Lung (tissue), 11 donors: ENCODE measurements at regions not wholly inside any gene's neighbourhood (a gene's known extent, or its start where the extent isn't known, plus 50 kb on each side); places are given as distances from the start of the nearest gene placed in this dataset.

Source experiments
- ATAC-seq: fragments of 200-7000 bp; cut with Tn5 transposase; one replicate; pipeline ENCODE4 v1.9.1; 2020; ENCODE audit warnings: moderate number of reproducible peaks; ENCODE audit not compliant: insufficient read depth, low FRiP score
- DNase-seq, 3 donors: peaks; one replicate each; pipeline ENCODE4 v3.0.0-alpha.2; 2013 to 2017
- H3K27ac ChIP-seq, 2 donors: one replicate each; pipeline ENCODE4 v1.5.1; 2013; ENCODE audit warnings: mild to moderate bottlenecking in 2 of 2, moderate library complexity in 2 of 2, control low read depth in 1 of 2, inconsistent platforms in 1 of 2, low read depth in 1 of 2, low read length in 1 of 2
- H3K27me3 ChIP-seq, 3 donors: one replicate each; pipeline ENCODE4 v1.5.1; 2013; ENCODE audit warnings: low read length in 2 of 3; ENCODE audit not compliant: control insufficient read depth in 3 of 3, insufficient read depth in 3 of 3
- H3K36me3 ChIP-seq, 4 donors: one replicate each; pipeline ENCODE4 v1.5.1; 2013; ENCODE audit warnings: low read length in 4 of 4, mild to moderate bottlenecking in 1 of 4, moderate library complexity in 1 of 4; ENCODE audit not compliant: control insufficient read depth in 4 of 4, insufficient read depth in 4 of 4
- H3K4me1 ChIP-seq, 5 donors: one replicate each; pipeline ENCODE4 v1.5.1; 2013; ENCODE audit warnings: low read length in 5 of 5, mild to moderate bottlenecking in 2 of 5, moderate library complexity in 1 of 5; ENCODE audit not compliant: control insufficient read depth in 5 of 5, insufficient read depth in 5 of 5
- H3K4me3 ChIP-seq: one replicate; pipeline ENCODE4 v1.5.1; 2013; ENCODE audit warnings: mild to moderate bottlenecking, control low read depth, moderate library complexity
- H3K9ac ChIP-seq, 2 donors: one replicate each; pipeline ENCODE4 v1.5.1; 2013; ENCODE audit warnings: low read length in 2 of 2, control low read depth in 1 of 2; ENCODE audit not compliant: insufficient read depth in 1 of 2
- H3K9me3 ChIP-seq, 4 donors: one replicate each; pipeline ENCODE4 v1.5.1; 2013; ENCODE audit warnings: low read length in 3 of 4, mild to moderate bottlenecking in 1 of 4, moderate library complexity in 1 of 4; ENCODE audit not compliant: control insufficient read depth in 4 of 4, insufficient read depth in 3 of 4
- WGBS, 2 donors: extraction: QIAGEN DNeasy Blood & Tissue Kit; methylation state at CpG; one replicate each; pipeline ENCODE4 v1.1.7; 2013; 5-methylcytosine and 5-hydroxymethylcytosine counted together
- TF ChIP-seq, protein P1 (sequence below): IDR thresholded peaks from 2 replicates; pipeline ENCODE4 v1.5.1; 2012; ENCODE audit warnings: mild to moderate bottlenecking; ENCODE audit errors: control extremely low read depth, extremely low read depth
- donor health status: control.
- donor health status: control.
- donor health status: Bipolar disorder and iron deficiency.
- donor health status: healthy.
- donor health status: DM: yes; HTN: yes; CAD: no.

DNA sequence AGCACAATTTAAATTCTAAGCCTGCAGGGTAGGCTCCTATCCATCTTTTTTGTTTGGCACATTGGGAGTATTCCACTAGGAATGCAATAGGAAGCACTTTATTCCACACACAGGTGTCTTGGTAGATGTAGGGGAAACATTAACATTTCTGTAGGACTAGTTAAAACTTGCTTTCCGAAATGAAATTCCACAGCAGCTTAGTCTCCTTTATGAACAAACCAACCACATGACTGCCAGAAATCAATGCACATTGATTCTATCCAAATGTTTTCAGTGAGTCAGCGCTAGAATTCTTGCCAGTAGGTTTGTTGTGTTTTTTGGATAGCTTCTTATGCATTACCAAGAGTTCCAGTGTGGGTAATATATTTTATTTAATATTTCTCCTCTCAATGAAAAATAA is 207.9 kb upstream of the CSNK1A1L start:
- no peaks in the 10 kb centered on the region for H3K4me1 ChIP-seq
- TF ChIP-seq, protein P1, sequence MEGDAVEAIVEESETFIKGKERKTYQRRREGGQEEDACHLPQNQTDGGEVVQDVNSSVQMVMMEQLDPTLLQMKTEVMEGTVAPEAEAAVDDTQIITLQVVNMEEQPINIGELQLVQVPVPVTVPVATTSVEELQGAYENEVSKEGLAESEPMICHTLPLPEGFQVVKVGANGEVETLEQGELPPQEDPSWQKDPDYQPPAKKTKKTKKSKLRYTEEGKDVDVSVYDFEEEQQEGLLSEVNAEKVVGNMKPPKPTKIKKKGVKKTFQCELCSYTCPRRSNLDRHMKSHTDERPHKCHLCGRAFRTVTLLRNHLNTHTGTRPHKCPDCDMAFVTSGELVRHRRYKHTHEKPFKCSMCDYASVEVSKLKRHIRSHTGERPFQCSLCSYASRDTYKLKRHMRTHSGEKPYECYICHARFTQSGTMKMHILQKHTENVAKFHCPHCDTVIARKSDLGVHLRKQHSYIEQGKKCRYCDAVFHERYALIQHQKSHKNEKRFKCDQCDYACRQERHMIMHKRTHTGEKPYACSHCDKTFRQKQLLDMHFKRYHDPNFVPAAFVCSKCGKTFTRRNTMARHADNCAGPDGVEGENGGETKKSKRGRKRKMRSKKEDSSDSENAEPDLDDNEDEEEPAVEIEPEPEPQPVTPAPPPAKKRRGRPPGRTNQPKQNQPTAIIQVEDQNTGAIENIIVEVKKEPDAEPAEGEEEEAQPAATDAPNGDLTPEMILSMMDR: no peak
- H3K36me3 ChIP-seq: no peaks in the 10 kb centered on the region
- no peak for DNase-seq
- ATAC-seq: no peak
- no peaks in the 10 kb centered on the region for H3K27me3 ChIP-seq
- no peak overlapping the region for H3K27ac ChIP-seq
- H3K9me3 ChIP-seq: peaks cover 0 to 4% (median 2%) of the 10 kb centered on the region in 4 donors
- H3K9ac ChIP-seq: no peak overlapping the region
- no peak overlapping the region for H3K4me3 ChIP-seq
- WGBS, 2 donors: 84 to 87% methylated on average over 2 of the region's 2 CpGs

DNA sequence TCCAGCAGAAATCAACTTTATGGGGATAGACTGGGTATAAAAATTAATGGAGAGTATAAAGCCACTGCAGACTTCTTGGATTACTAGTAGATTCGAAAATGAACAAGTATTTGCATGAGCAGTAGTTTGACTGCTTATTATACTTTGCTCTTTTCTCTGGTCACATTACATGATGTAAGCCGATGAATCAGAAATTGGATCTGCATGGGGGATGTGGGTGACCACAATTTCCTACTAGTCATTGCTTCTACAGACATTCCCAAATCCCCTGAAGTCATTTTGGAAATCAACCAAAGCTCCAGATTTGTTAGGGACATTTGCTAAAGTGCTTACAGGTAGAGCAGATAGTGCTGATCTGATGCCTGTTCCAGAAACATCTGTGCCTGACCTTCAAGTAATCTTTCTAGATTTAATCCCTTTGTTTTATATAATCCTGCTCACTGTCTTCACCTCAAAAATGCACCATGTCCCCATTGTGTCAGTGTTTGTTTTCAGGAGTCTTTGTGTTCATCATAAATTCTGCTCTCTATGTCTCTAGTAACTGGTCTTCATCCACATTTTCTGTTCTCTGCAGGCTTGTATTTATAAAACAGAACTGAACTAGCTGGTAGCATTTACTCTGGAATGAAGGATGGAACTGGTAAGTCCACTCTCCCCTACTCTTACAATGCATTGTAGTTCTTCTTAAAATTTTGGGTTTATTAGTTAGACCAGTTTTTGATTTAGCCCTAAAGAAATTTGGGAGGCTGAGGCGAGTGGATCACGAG is 201.5 kb upstream of the CSNK1A1L start:
- H3K4me3 ChIP-seq: no peak overlapping the region
- no peak for ATAC-seq
- 88 to 92% methylated on average over 4 of the region's 4 CpGs for WGBS, 2 donors
- TF ChIP-seq, protein P1: no peak
- DNase-seq: no peak
- H3K9me3 ChIP-seq: no peaks in the 10 kb centered on the region
- no peak overlapping the region for H3K27ac ChIP-seq
- H3K36me3 ChIP-seq: no peaks in the 10 kb centered on the region
- H3K4me1 ChIP-seq: no peaks in the 10 kb centered on the region
- no peak overlapping the region for H3K9ac ChIP-seq
- no peaks in the 10 kb centered on the region for H3K27me3 ChIP-seq

DNA sequence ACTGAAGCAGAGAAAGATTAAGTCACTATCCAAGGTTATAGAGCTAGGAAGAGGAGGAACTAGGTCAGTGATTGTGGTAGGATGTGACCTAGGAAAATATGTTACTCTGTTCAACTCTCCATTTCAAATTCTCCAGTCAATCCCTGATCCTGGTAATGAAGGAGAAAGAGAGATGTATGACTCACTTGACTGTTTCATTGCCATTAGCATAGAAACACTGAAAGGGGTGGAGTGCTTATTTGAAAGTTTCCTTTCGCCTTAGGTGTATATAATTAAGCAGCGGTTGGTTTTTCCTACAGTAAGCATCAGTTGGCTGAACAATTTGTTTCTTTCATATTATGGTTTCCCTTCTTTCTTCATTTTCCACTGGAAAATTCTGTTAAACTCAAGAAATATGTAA is 198.1 kb upstream of the CSNK1A1L start:
- Histone ChIP-seq H3K4me3 (no peak overlapping the region), H3K27me3 (no peaks in the 10 kb centered on the region), H3K27ac (no peak overlapping the region), H3K4me1 (no peaks in the 10 kb centered on the region), H3K9ac (no peak overlapping the region), H3K36me3 (no peaks in the 10 kb centered on the region), H3K9me3 (no peaks in the 10 kb centered on the region)
- DNase-seq (no peak), ATAC-seq (no peak)
- TF ChIP-seq, protein P1: no peak
- 88 to 91% methylated on average over 2 of the region's 2 CpGs for whole genome bisulfite sequencing, 2 donors

DNA sequence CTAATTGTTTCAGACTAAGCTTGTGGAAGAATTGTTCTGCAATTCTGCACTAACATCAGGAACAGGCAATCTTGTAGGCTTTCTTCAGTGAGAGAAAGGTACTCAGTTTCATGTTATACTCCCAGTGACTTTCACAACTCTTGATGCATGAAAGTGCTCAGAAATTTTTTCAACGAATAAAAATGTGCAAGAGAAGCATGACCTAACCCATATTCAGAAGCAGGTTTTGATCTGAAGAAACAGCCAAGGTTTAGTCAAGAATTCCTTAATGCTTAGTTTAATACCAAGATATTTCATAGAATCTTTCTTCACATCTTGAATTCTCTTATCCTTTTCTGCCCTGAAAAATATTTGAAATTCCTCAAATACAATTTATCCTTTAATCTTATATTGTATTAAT is 197.2 kb upstream of the CSNK1A1L start:
- no peaks in the 10 kb centered on the region for H3K36me3 ChIP-seq
- H3K9ac ChIP-seq: no peak overlapping the region
- no peaks in the 10 kb centered on the region for H3K27me3 ChIP-seq
- H3K27ac ChIP-seq: no peak overlapping the region
- WGBS, 2 donors: 68 to 76% methylated on average over 1 of the region's 1 CpG
- DNase-seq: no peak
- H3K9me3 ChIP-seq: no peaks in the 10 kb centered on the region
- no peaks in the 10 kb centered on the region for H3K4me1 ChIP-seq
- ATAC-seq: no peak
- TF ChIP-seq, protein P1: no peak
- H3K4me3 ChIP-seq: no peak overlapping the region
